HL-60 (cell line): ENCODE measurements at regions not wholly inside any gene's neighbourhood (a gene's known extent, or its start where the extent isn't known, plus 50 kb on each side); places are given as distances from the start of the nearest gene placed in this dataset.

Source experiments
- DNase-seq, 2 experiments: peaks; one replicate each; pipeline ENCODE4 v3.0.0-alpha.2; 2010 to 2020; ENCODE audit warnings: low read depth in 1 of 2, low spot score in 1 of 2
- H3K27ac ChIP-seq: fragments of 250-450 bp; sonication (Bioruptor Pico); replicated peaks from 2 replicates; pipeline ENCODE4 v1.5.1; 2020; ENCODE audit warnings: mild to moderate bottlenecking, moderate library complexity
- H3K27me3 ChIP-seq: fragments of 250-450 bp; sonication (Bioruptor Pico); 2 replicates; pipeline ENCODE4 v1.5.1; 2021; ENCODE audit warnings: mild to moderate bottlenecking, moderate library complexity; ENCODE audit not compliant: insufficient read depth, poor library complexity, severe bottlenecking
- H3K4me3 ChIP-seq: replicated peaks from 2 replicates; pipeline ENCODE4 v1.5.1; 2011; ENCODE audit warnings: mild to moderate bottlenecking, control low read depth, low read length; ENCODE audit not compliant: insufficient read depth
- GABPA ChIP-seq: IDR thresholded peaks from 2 replicates; pipeline ENCODE4 v1.6.1; 2012; ENCODE audit warnings: low read depth
- POLR2AphosphoS5 ChIP-seq: IDR thresholded peaks from 2 replicates; pipeline ENCODE4 v1.6.1; 2012; ENCODE audit warnings: low read depth
- SPI1 ChIP-seq: IDR thresholded peaks from 2 replicates; pipeline ENCODE4 v1.6.1; 2012; ENCODE audit warnings: low read depth, mild to moderate bottlenecking, borderline replicate concordance
- TF ChIP-seq, protein P1 (sequence below): IDR thresholded peaks from 2 replicates; pipeline ENCODE4 v1.6.1; 2012; ENCODE audit warnings: low read depth; ENCODE audit not compliant: insufficient replicate concordance
- TF ChIP-seq, protein P2 (sequence below): IDR thresholded peaks from one replicate; pipeline ENCODE4 v1.5.1; 2011; ENCODE audit warnings: low read length, control low read depth, inconsistent platforms; ENCODE audit not compliant: insufficient read depth

DNA sequence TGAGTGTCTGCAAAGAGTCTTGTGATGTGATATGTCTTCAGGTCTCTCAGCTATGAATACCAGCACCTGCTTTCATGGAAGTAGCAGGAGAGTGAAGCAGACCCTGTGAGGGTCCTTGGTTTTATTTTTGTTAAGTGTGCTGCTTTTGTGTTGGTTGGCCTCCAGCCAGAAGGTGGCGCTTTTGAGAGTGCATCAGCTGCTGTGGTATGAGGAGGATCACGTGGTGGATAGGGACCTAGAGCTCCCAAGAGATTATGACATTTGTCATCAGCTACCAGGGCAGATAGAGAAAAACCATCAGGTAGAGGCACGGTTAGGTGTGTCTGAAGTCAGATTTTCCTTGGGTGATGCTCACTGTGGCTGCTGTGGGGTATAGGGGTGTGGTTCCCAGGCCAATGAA, 1232.1 kb downstream of the MRPL39 start:
- H3K4me3 ChIP-seq = no peak overlapping the region

DNA sequence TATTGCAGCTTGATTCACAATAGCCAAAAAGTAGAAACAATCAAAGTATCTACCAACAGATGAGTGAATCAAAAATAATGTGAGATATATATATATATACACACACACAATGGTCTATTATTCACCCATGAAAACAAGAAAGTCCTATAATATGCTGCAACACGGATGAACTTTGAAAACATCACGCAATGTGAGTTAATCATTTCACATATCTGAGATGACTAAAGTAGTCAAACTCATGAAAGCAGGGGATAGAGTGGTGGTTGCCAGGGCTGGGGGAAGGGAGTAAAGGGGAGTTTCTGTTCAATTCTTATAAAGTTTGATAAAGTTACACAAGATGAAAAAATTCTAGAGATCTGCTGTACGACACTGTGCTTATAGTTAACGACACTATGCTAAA, 1234.8 kb downstream of the MRPL39 start:
- H3K27ac ChIP-seq = no peak overlapping the region

More for the DNA sequence above, 1232.1 kb downstream of the MRPL39 start:
- TF ChIP-seq, protein P1, sequence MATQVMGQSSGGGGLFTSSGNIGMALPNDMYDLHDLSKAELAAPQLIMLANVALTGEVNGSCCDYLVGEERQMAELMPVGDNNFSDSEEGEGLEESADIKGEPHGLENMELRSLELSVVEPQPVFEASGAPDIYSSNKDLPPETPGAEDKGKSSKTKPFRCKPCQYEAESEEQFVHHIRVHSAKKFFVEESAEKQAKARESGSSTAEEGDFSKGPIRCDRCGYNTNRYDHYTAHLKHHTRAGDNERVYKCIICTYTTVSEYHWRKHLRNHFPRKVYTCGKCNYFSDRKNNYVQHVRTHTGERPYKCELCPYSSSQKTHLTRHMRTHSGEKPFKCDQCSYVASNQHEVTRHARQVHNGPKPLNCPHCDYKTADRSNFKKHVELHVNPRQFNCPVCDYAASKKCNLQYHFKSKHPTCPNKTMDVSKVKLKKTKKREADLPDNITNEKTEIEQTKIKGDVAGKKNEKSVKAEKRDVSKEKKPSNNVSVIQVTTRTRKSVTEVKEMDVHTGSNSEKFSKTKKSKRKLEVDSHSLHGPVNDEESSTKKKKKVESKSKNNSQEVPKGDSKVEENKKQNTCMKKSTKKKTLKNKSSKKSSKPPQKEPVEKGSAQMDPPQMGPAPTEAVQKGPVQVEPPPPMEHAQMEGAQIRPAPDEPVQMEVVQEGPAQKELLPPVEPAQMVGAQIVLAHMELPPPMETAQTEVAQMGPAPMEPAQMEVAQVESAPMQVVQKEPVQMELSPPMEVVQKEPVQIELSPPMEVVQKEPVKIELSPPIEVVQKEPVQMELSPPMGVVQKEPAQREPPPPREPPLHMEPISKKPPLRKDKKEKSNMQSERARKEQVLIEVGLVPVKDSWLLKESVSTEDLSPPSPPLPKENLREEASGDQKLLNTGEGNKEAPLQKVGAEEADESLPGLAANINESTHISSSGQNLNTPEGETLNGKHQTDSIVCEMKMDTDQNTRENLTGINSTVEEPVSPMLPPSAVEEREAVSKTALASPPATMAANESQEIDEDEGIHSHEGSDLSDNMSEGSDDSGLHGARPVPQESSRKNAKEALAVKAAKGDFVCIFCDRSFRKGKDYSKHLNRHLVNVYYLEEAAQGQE = no peak
- TF ChIP-seq SPI1 (no peak), GABPA (no peak), POLR2AphosphoS5 (no peak)
- TF ChIP-seq, protein P2, sequence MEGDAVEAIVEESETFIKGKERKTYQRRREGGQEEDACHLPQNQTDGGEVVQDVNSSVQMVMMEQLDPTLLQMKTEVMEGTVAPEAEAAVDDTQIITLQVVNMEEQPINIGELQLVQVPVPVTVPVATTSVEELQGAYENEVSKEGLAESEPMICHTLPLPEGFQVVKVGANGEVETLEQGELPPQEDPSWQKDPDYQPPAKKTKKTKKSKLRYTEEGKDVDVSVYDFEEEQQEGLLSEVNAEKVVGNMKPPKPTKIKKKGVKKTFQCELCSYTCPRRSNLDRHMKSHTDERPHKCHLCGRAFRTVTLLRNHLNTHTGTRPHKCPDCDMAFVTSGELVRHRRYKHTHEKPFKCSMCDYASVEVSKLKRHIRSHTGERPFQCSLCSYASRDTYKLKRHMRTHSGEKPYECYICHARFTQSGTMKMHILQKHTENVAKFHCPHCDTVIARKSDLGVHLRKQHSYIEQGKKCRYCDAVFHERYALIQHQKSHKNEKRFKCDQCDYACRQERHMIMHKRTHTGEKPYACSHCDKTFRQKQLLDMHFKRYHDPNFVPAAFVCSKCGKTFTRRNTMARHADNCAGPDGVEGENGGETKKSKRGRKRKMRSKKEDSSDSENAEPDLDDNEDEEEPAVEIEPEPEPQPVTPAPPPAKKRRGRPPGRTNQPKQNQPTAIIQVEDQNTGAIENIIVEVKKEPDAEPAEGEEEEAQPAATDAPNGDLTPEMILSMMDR = no peak
- no peaks in the 10 kb centered on the region for H3K27me3 ChIP-seq
- DNase-seq = peak in 1 of 2 experiments; percentile 14
- no peak overlapping the region for H3K27ac ChIP-seq

DNA sequence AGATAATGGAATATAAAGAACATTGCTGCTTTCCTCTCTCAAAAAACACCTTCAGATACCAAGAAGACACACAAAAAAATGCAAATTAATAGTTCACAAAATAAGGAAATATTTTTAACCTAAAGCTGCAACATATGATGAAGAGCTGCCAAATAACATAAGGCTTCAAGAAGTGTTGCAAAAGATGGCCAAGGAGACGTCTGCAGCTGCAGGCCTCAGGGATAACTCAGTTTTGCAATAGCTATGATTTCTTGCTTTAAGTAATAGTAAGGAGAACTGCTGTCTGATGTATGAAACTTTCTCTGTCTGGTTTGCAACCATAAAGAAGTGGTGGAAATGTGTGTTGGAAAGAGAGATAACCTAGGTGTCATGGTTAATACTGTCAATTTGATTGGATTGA, 1237.5 kb downstream of the MRPL39 start:
- no peak overlapping the region for H3K27ac ChIP-seq
- no peak for DNase-seq
- TF ChIP-seq GABPA = no peak
- no peak overlapping the region for H3K4me3 ChIP-seq
- H3K27me3 ChIP-seq = no peaks in the 10 kb centered on the region

More for the DNA sequence above, 1234.8 kb downstream of the MRPL39 start:
- Histone ChIP-seq H3K27me3 (no peaks in the 10 kb centered on the region), H3K4me3 (no peak overlapping the region)
- no peak for DNase-seq
- TF ChIP-seq SPI1 (no peak), POLR2AphosphoS5 (no peak), GABPA (no peak)
- TF ChIP-seq, protein P2 = no peak
- TF ChIP-seq, protein P1 = no peak

GRCh38 chr21:24369278-24369677, 1238.0 kb downstream of the MRPL39 start:
- Histone ChIP-seq H3K27me3 (no peaks in the 10 kb centered on the region), H3K4me3 (no peak overlapping the region), H3K27ac (no peak overlapping the region)
- no peak for DNase-seq
- TF ChIP-seq SPI1 (no peak), GABPA (no peak), POLR2AphosphoS5 (no peak)
- TF ChIP-seq, protein P2 = no peak
- TF ChIP-seq, protein P1 = no peak
